Loucy (cell line): ENCODE measurements at regions not wholly inside any gene's neighbourhood (a gene's known extent, or its start where the extent isn't known, plus 50 kb on each side); places are given as distances from the start of the nearest gene placed in this dataset.
"Not testable (repeated sequence)": the region's sequence is repeated elsewhere in the genome, so short reads cannot be mapped to it uniquely, and the experiment has no call there.

Source experiments
- H2AFZ ChIP-seq: fragments of 200-600 bp; sonication (generic); 2 replicates; pipeline ENCODE4 v1.6.0; 2016; ENCODE audit warnings: antibody characterized with exemption, mild to moderate bottlenecking, low read length, moderate library complexity
- H3F3A ChIP-seq: fragments of 200-600 bp; 2 replicates; pipeline ENCODE4 v1.6.0; 2016; ENCODE audit warnings: antibody characterized with exemption, low read depth, mild to moderate bottlenecking
- H3K27me3 ChIP-seq: fragments of 200-600 bp; sonication (generic); 2 replicates; pipeline ENCODE4 v1.6.1; 2014; ENCODE audit warnings: low read length, mild to moderate bottlenecking; ENCODE audit not compliant: insufficient read depth, poor library complexity, severe bottlenecking
- H3K36me3 ChIP-seq: fragments of 200-600 bp; sonication (generic); 2 replicates; pipeline ENCODE4 v1.6.1; 2016; ENCODE audit warnings: low read length; ENCODE audit not compliant: insufficient read depth
- H3K4me1 ChIP-seq: fragments of 200-600 bp; sonication (generic); 2 replicates; pipeline ENCODE4 v1.5.1; 2014; ENCODE audit warnings: low read length, mild to moderate bottlenecking; ENCODE audit not compliant: insufficient read depth, poor library complexity, severe bottlenecking
- H3K4me2 ChIP-seq: fragments of 200-600 bp; sonication (generic); 2 replicates; pipeline ENCODE4 v1.6.0; 2014; ENCODE audit warnings: antibody characterized with exemption, low read length, low read depth, mild to moderate bottlenecking; ENCODE audit not compliant: poor library complexity, severe bottlenecking
- H3K4me3 ChIP-seq: fragments of 200-600 bp; sonication (generic); 2 replicates; pipeline ENCODE4 v1.5.1; 2014; ENCODE audit warnings: low read length, mild to moderate bottlenecking, mixed read lengths; ENCODE audit not compliant: poor library complexity, severe bottlenecking
- H3K79me2 ChIP-seq: fragments of 200-600 bp; sonication (generic); 2 replicates; pipeline ENCODE4 v1.6.1; 2014; ENCODE audit warnings: low read length; ENCODE audit not compliant: insufficient read depth
- H3K9ac ChIP-seq: fragments of 200-600 bp; sonication (generic); 2 replicates; pipeline ENCODE4 v1.6.0; 2014; ENCODE audit warnings: mild to moderate bottlenecking, low read depth, low read length, moderate library complexity; ENCODE audit not compliant: poor library complexity, severe bottlenecking
- H3K9me2 ChIP-seq: fragments of 200-600 bp; sonication (generic); replicated peaks from 2 replicates; pipeline ENCODE4 v1.6.1; 2016; ENCODE audit warnings: low read depth, low read length, mixed read lengths
- H3K9me3 ChIP-seq: fragments of 200-600 bp; sonication (generic); 2 replicates; pipeline ENCODE4 v1.6.1; 2014; ENCODE audit warnings: mild to moderate bottlenecking, antibody characterized with exemption, low read length, low read depth; ENCODE audit not compliant: insufficient read depth
- H4K20me1 ChIP-seq: fragments of 200-600 bp; sonication (generic); 2 replicates; pipeline ENCODE4 v1.6.0; 2014; ENCODE audit warnings: antibody characterized with exemption, low read length, mild to moderate bottlenecking; ENCODE audit not compliant: insufficient read depth, poor library complexity, severe bottlenecking
- CTCF ChIP-seq: fragments of 200-600 bp; sonication (generic); conservative IDR thresholded peaks from 2 replicates; pipeline ENCODE4 v1.5.1; 2014; ENCODE audit warnings: mild to moderate bottlenecking, antibody characterized with exemption, low read length
- EZH2phosphoT487 ChIP-seq: fragments of 200-600 bp; IDR thresholded peaks from 2 replicates; pipeline ENCODE4 v1.6.1; 2018; ENCODE audit warnings: antibody characterized with exemption, mild to moderate bottlenecking, moderate library complexity, borderline replicate concordance

GRCh38 chr16:26860506-26860905, 206.2 kb upstream of the C16orf82 start:
- Histone ChIP-seq H3K4me1 (no peaks in the 10 kb centered on the region), H3K4me3 (no peak overlapping the region), H4K20me1 (no peaks in the 10 kb centered on the region), H3K4me2 (no peak overlapping the region), H3K79me2 (no peaks in the 10 kb centered on the region), H3K27me3 (no peaks in the 10 kb centered on the region), H3K9me3 (peaks cover 10% of the 10 kb centered on the region; the same call in 1 of the 2 replicates), H3K9me2 (no peaks in the 10 kb centered on the region), H3F3A (no peaks in the 10 kb centered on the region), H2AFZ (no peak overlapping the region), H3K36me3 (no peaks in the 10 kb centered on the region), H3K9ac (no peak overlapping the region)
- TF ChIP-seq CTCF (no peak), EZH2phosphoT487 (no peak)

- no peaks in the 10 kb centered on the region for H3F3A ChIP-seq
- H3K9me2 ChIP-seq = no peaks in the 10 kb centered on the region
- TF ChIP-seq EZH2phosphoT487 (no peak), CTCF (no peak)
- H3K4me3 ChIP-seq = no peak overlapping the region
- H3K4me2 ChIP-seq = no peak overlapping the region
- no peaks in the 10 kb centered on the region for H3K4me1 ChIP-seq
- H2AFZ ChIP-seq = no peak overlapping the region
- H3K9me3 ChIP-seq = peaks cover 10% of the 10 kb centered on the region; the same call in 1 of the 2 replicates
- no peaks in the 10 kb centered on the region for H3K36me3 ChIP-seq
- H4K20me1 ChIP-seq = no peaks in the 10 kb centered on the region
- no peaks in the 10 kb centered on the region for H3K27me3 ChIP-seq
- no peaks in the 10 kb centered on the region for H3K79me2 ChIP-seq
- no peak overlapping the region for H3K9ac ChIP-seq
Measured at GRCh38 chr16:26863931-26864330, 202.8 kb upstream of the C16orf82 start.

- not testable (repeated sequence) for H3K9me2 ChIP-seq, H3K9me3 ChIP-seq, H4K20me1 ChIP-seq, H3K79me2 ChIP-seq, H3K36me3 ChIP-seq, H2AFZ ChIP-seq, H3K4me1 ChIP-seq, H3K4me3 ChIP-seq, H3K27me3 ChIP-seq, H3K4me2 ChIP-seq, H3F3A ChIP-seq, H3K9ac ChIP-seq
Measured at GRCh38 chr16:26874318-26874717, 192.4 kb upstream of the C16orf82 start.

- no peak for TF ChIP-seq EZH2phosphoT487
- no peak for TF ChIP-seq CTCF
- Histone ChIP-seq H3K9ac (no peak overlapping the region), H3K4me3 (no peak overlapping the region), H3K36me3 (no peaks in the 10 kb centered on the region), H3F3A (no peaks in the 10 kb centered on the region), H3K4me1 (no peaks in the 10 kb centered on the region), H4K20me1 (no peaks in the 10 kb centered on the region), H3K9me2 (no peaks in the 10 kb centered on the region), H3K4me2 (no peak overlapping the region), H3K9me3 (no peaks in the 10 kb centered on the region), H2AFZ (no peak overlapping the region), H3K27me3 (no peaks in the 10 kb centered on the region), H3K79me2 (no peaks in the 10 kb centered on the region)
Measured at GRCh38 chr16:26877421-26877820, 189.3 kb upstream of the C16orf82 start.
